GM23338 (cell line): ENCODE measurements at regions not wholly inside any gene's neighbourhood (a gene's known extent, or its start where the extent isn't known, plus 50 kb on each side); places are given as distances from the start of the nearest gene placed in this dataset.
A peak's percentile ranks its signal among the peaks of the same experiment; 100 is the strongest.

Experiments
- ATAC-seq: fragments of 200-7000 bp; cut with Tn5 transposase; 3 replicates; pipeline ENCODE4 v1.9.1; 2020
- DNase-seq: peaks from one replicate; pipeline ENCODE4 v3.0.0-alpha.2; 2015; ENCODE audit warnings: low spot score
- H2AFZ ChIP-seq: fragments of 200-600 bp; sonication (generic); 2 replicates; pipeline ENCODE4 v1.8.0; 2016; ENCODE audit warnings: antibody characterized with exemption, mild to moderate bottlenecking, moderate library complexity
- H3F3A ChIP-seq: fragments of 200-600 bp; sonication (generic); replicated peaks from 2 replicates; pipeline ENCODE4 v1.8.0; 2017; ENCODE audit warnings: antibody characterized with exemption, mixed run types, low read depth
- H3K27ac ChIP-seq: fragments of 200-600 bp; sonication (generic); 2 replicates; pipeline ENCODE4 v1.6.1; 2016; ENCODE audit warnings: low read depth
- H3K27me3 ChIP-seq: fragments of 200-600 bp; sonication (generic); 2 replicates; pipeline ENCODE4 v1.8.0; 2016; ENCODE audit warnings: mild to moderate bottlenecking, mixed run types, moderate library complexity; ENCODE audit not compliant: insufficient read depth
- H3K36me3 ChIP-seq: fragments of 200-600 bp; sonication (generic); 2 replicates; pipeline ENCODE4 v1.8.0; 2016; ENCODE audit warnings: mild to moderate bottlenecking; ENCODE audit not compliant: insufficient read depth
- H3K4me1 ChIP-seq: fragments of 200-600 bp; sonication (generic); 2 replicates; pipeline ENCODE4 v1.8.0; 2016; ENCODE audit warnings: mild to moderate bottlenecking, moderate library complexity; ENCODE audit not compliant: insufficient read depth
- H3K4me2 ChIP-seq: fragments of 200-600 bp; sonication (generic); 2 replicates; pipeline ENCODE4 v1.7.1; 2017; ENCODE audit warnings: mixed run types
- H3K4me3 ChIP-seq: fragments of 200-600 bp; sonication (generic); 2 replicates; pipeline ENCODE4 v1.6.1; 2016; ENCODE audit warnings: mixed run types
- H3K79me2 ChIP-seq: fragments of 200-600 bp; sonication (generic); replicated peaks from 2 replicates; pipeline ENCODE4 v1.8.0; 2017; ENCODE audit warnings: mild to moderate bottlenecking; ENCODE audit not compliant: insufficient read depth
- H3K9me2 ChIP-seq: fragments of 200-600 bp; sonication (generic); 2 replicates; pipeline ENCODE4 v1.8.0; 2017; ENCODE audit not compliant: insufficient read depth
- H4K20me1 ChIP-seq: fragments of 200-600 bp; sonication (generic); replicated peaks from 2 replicates; pipeline ENCODE4 v1.8.0; 2017; ENCODE audit warnings: mild to moderate bottlenecking; ENCODE audit not compliant: insufficient read depth
- H3K27ac Mint-ChIP-seq: 2 replicates; pipeline ENCODE4 v1.8.0; 2020; ENCODE audit warnings: inconsistent platforms, mild to moderate bottlenecking, moderate library complexity, mixed read lengths
- H3K27me3 Mint-ChIP-seq: 3 replicates; pipeline ENCODE4 v1.8.0; 2022; ENCODE audit warnings: low read depth, mild to moderate bottlenecking, moderate library complexity, mixed read lengths, inconsistent platforms; ENCODE audit not compliant: insufficient read depth, poor library complexity
- H3K36me3 Mint-ChIP-seq: 3 replicates; pipeline ENCODE4 v1.8.0; 2021; ENCODE audit warnings: low read depth, mild to moderate bottlenecking, inconsistent platforms, moderate library complexity, mixed read lengths
- H3K4me1 Mint-ChIP-seq: 3 replicates; pipeline ENCODE4 v1.8.0; 2020; ENCODE audit warnings: mild to moderate bottlenecking, inconsistent platforms, mixed read lengths
- H3K4me3 Mint-ChIP-seq: 3 replicates; pipeline ENCODE4 v1.8.0; 2021; ENCODE audit warnings: moderate library complexity, mild to moderate bottlenecking, inconsistent platforms, mixed read lengths
- H3K9me3 Mint-ChIP-seq: 3 replicates; pipeline ENCODE4 v1.8.0; 2020; ENCODE audit warnings: moderate library complexity, mild to moderate bottlenecking, inconsistent platforms, mixed read lengths
- CREB1 ChIP-seq: fragments of 250-450 bp; sonication (Bioruptor Pico); IDR thresholded peaks from 2 replicates; pipeline ENCODE4 v1.5.0; 2020; ENCODE audit warnings: low read depth, mild to moderate bottlenecking, moderate library complexity
- EZH2 ChIP-seq: fragments of 200-600 bp; sonication (generic); IDR thresholded peaks from one replicate; pipeline ENCODE4 v1.8.0; 2017; ENCODE audit warnings: antibody characterized with exemption, mild to moderate bottlenecking, low read depth; ENCODE audit not compliant: unreplicated experiment
- EZH2phosphoT487 ChIP-seq: fragments of 200-600 bp; sonication (generic); IDR thresholded peaks from one replicate; pipeline ENCODE4 v1.8.1; 2018; ENCODE audit warnings: antibody characterized with exemption; ENCODE audit not compliant: unreplicated experiment
- JUNB ChIP-seq: IDR thresholded peaks from one replicate; pipeline ENCODE4 v1.6.1; 2016; ENCODE audit warnings: antibody characterized with exemption; ENCODE audit not compliant: unreplicated experiment
- NANOG ChIP-seq: IDR thresholded peaks from 2 replicates; pipeline ENCODE4 v1.6.1; 2016; ENCODE audit warnings: antibody characterized with exemption, borderline replicate concordance
- POLR2AphosphoS5 ChIP-seq: IDR thresholded peaks from 2 replicates; pipeline ENCODE4 v1.6.1; 2016; ENCODE audit warnings: antibody characterized with exemption, low read depth
- STAT1 ChIP-seq: IDR thresholded peaks from one replicate; pipeline ENCODE4 v1.6.1; 2016; ENCODE audit warnings: antibody characterized with exemption; ENCODE audit not compliant: unreplicated experiment
- ZNF114 ChIP-seq: fragments of 250-450 bp; sonication (Bioruptor Pico); IDR thresholded peaks from 2 replicates; pipeline ENCODE4 v1.5.0; 2020; ENCODE audit warnings: mild to moderate bottlenecking, moderate library complexity
- ZNF331 ChIP-seq: fragments of 250-450 bp; sonication (Bioruptor Pico); IDR thresholded peaks from 2 replicates; pipeline ENCODE4 v1.5.0; 2020; ENCODE audit warnings: low read depth, mild to moderate bottlenecking, moderate library complexity
- TF ChIP-seq, protein P1 (sequence below): fragments of 250-450 bp; sonication (Bioruptor Pico); IDR thresholded peaks from 2 replicates; pipeline ENCODE4 v1.5.0; 2020; ENCODE audit warnings: mild to moderate bottlenecking, moderate library complexity
- TF ChIP-seq, protein P2 (sequence below): IDR thresholded peaks from one replicate; pipeline ENCODE4 v1.6.1; 2018; ENCODE audit warnings: antibody characterized with exemption; ENCODE audit not compliant: unreplicated experiment
- TF ChIP-seq, protein P3 (sequence below), 2 experiments: fragments of 200-600 bp in 1 of 2; sonication (generic) in 1 of 2; conservative IDR thresholded peaks; 2 replicates each; pipeline versions ENCODE4 v1.5.1 to v1.6.1; 2016 to 2017; ENCODE audit warnings: antibody characterized with exemption in 2 of 2, low read depth in 2 of 2, mild to moderate bottlenecking in 2 of 2, moderate library complexity in 1 of 2
- TF ChIP-seq, protein P4 (sequence below): IDR thresholded peaks from 2 replicates; pipeline ENCODE4 v1.6.1; 2016; ENCODE audit warnings: antibody characterized with exemption

DNA sequence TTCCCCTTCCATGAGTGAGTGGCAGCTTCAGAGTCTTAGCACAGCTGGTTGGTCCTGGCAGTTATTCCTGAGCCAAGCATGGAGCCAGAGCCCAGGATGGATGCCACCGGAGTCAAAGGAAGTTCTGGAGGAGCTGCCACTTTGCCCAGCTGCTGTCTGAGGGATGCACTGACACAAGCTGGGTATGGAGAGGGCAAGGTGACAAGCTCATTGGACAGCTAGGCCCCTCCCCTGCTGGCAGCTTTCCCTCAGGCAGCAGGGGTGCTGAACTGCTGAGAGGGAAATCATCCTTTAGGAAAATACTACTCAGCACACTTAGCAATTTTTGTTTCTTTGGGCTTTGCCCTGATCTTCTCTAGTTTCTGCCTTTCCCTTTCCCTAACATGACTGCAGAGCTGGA lies 99.3 kb upstream of the SESN3 start:
- H3K9me2 ChIP-seq: peaks cover 13% of the 10 kb centered on the region
- H4K20me1 ChIP-seq: no peaks in the 10 kb centered on the region
- H3K4me2 ChIP-seq: no peak overlapping the region
- no peaks in the 10 kb centered on the region for H3K79me2 ChIP-seq
- no peak for TF ChIP-seq STAT1
- no peak for TF ChIP-seq CREB1 (CRISPR knock-in tag)
- TF ChIP-seq, protein P1, sequence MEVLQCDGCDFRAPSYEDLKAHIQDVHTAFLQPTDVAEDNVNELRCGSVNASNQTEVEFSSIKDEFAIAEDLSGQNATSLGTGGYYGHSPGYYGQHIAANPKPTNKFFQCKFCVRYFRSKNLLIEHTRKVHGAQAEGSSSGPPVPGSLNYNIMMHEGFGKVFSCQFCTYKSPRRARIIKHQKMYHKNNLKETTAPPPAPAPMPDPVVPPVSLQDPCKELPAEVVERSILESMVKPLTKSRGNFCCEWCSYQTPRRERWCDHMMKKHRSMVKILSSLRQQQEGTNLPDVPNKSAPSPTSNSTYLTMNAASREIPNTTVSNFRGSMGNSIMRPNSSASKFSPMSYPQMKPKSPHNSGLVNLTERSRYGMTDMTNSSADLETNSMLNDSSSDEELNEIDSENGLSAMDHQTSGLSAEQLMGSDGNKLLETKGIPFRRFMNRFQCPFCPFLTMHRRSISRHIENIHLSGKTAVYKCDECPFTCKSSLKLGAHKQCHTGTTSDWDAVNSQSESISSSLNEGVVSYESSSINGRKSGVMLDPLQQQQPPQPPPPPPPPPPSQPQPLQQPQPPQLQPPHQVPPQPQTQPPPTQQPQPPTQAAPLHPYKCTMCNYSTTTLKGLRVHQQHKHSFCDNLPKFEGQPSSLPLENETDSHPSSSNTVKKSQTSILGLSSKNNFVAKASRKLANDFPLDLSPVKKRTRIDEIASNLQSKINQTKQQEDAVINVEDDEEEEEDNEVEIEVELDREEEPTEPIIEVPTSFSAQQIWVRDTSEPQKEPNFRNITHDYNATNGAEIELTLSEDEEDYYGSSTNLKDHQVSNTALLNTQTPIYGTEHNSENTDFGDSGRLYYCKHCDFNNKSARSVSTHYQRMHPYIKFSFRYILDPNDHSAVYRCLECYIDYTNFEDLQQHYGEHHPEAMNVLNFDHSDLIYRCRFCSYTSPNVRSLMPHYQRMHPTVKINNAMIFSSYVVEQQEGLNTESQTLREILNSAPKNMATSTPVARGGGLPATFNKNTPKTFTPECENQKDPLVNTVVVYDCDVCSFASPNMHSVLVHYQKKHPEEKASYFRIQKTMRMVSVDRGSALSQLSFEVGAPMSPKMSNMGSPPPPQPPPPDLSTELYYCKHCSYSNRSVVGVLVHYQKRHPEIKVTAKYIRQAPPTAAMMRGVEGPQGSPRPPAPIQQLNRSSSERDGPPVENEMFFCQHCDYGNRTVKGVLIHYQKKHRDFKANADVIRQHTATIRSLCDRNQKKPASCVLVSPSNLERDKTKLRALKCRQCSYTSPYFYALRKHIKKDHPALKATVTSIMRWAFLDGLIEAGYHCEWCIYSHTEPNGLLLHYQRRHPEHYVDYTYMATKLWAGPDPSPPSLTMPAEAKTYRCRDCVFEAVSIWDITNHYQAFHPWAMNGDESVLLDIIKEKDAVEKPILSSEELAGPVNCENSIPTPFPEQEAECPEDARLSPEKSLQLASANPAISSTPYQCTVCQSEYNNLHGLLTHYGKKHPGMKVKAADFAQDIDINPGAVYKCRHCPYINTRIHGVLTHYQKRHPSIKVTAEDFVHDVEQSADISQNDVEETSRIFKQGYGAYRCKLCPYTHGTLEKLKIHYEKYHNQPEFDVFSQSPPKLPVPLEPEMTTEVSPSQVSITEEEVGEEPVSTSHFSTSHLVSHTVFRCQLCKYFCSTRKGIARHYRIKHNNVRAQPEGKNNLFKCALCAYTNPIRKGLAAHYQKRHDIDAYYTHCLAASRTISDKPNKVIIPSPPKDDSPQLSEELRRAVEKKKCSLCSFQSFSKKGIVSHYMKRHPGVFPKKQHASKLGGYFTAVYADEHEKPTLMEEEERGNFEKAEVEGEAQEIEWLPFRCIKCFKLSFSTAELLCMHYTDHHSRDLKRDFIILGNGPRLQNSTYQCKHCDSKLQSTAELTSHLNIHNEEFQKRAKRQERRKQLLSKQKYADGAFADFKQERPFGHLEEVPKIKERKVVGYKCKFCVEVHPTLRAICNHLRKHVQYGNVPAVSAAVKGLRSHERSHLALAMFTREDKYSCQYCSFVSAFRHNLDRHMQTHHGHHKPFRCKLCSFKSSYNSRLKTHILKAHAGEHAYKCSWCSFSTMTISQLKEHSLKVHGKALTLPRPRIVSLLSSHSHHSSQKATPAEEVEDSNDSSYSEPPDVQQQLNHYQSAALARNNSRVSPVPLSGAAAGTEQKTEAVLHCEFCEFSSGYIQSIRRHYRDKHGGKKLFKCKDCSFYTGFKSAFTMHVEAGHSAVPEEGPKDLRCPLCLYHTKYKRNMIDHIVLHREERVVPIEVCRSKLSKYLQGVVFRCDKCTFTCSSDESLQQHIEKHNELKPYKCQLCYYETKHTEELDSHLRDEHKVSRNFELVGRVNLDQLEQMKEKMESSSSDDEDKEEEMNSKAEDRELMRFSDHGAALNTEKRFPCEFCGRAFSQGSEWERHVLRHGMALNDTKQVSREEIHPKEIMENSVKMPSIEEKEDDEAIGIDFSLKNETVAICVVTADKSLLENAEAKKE (CRISPR knock-in tag): no peak
- no peak for TF ChIP-seq NANOG
- TF ChIP-seq ZNF114 (CRISPR knock-in tag): no peak
- TF ChIP-seq, protein P2, sequence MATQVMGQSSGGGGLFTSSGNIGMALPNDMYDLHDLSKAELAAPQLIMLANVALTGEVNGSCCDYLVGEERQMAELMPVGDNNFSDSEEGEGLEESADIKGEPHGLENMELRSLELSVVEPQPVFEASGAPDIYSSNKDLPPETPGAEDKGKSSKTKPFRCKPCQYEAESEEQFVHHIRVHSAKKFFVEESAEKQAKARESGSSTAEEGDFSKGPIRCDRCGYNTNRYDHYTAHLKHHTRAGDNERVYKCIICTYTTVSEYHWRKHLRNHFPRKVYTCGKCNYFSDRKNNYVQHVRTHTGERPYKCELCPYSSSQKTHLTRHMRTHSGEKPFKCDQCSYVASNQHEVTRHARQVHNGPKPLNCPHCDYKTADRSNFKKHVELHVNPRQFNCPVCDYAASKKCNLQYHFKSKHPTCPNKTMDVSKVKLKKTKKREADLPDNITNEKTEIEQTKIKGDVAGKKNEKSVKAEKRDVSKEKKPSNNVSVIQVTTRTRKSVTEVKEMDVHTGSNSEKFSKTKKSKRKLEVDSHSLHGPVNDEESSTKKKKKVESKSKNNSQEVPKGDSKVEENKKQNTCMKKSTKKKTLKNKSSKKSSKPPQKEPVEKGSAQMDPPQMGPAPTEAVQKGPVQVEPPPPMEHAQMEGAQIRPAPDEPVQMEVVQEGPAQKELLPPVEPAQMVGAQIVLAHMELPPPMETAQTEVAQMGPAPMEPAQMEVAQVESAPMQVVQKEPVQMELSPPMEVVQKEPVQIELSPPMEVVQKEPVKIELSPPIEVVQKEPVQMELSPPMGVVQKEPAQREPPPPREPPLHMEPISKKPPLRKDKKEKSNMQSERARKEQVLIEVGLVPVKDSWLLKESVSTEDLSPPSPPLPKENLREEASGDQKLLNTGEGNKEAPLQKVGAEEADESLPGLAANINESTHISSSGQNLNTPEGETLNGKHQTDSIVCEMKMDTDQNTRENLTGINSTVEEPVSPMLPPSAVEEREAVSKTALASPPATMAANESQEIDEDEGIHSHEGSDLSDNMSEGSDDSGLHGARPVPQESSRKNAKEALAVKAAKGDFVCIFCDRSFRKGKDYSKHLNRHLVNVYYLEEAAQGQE: no peak
- TF ChIP-seq EZH2phosphoT487: no peak
- TF ChIP-seq JUNB: no peak
- no peak for TF ChIP-seq EZH2
- TF ChIP-seq, protein P3, sequence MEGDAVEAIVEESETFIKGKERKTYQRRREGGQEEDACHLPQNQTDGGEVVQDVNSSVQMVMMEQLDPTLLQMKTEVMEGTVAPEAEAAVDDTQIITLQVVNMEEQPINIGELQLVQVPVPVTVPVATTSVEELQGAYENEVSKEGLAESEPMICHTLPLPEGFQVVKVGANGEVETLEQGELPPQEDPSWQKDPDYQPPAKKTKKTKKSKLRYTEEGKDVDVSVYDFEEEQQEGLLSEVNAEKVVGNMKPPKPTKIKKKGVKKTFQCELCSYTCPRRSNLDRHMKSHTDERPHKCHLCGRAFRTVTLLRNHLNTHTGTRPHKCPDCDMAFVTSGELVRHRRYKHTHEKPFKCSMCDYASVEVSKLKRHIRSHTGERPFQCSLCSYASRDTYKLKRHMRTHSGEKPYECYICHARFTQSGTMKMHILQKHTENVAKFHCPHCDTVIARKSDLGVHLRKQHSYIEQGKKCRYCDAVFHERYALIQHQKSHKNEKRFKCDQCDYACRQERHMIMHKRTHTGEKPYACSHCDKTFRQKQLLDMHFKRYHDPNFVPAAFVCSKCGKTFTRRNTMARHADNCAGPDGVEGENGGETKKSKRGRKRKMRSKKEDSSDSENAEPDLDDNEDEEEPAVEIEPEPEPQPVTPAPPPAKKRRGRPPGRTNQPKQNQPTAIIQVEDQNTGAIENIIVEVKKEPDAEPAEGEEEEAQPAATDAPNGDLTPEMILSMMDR (conservative IDR thresholded peaks at IDR 0.05; ENCODE audit: low read depth in 2 of 2): no peak
- no peak for TF ChIP-seq POLR2AphosphoS5
- no peak for TF ChIP-seq ZNF331 (CRISPR knock-in tag)
- TF ChIP-seq, protein P4, sequence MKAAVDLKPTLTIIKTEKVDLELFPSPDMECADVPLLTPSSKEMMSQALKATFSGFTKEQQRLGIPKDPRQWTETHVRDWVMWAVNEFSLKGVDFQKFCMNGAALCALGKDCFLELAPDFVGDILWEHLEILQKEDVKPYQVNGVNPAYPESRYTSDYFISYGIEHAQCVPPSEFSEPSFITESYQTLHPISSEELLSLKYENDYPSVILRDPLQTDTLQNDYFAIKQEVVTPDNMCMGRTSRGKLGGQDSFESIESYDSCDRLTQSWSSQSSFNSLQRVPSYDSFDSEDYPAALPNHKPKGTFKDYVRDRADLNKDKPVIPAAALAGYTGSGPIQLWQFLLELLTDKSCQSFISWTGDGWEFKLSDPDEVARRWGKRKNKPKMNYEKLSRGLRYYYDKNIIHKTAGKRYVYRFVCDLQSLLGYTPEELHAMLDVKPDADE: no peak
- peaks cover 4% of the 10 kb centered on the region for H3K27me3 Mint-ChIP-seq
- 0 out of 2 replicates have a peak, but pooled peaks cover 4% of the 10 kb centered on the region for H3K4me1 ChIP-seq
- H3K36me3 Mint-ChIP-seq: no peaks in the 10 kb centered on the region
- no peak overlapping the region for H3K27ac Mint-ChIP-seq
- no peak overlapping the region for H3K4me3 ChIP-seq
- no peaks in the 10 kb centered on the region; the same call in 1 of the 2 replicates for H3K36me3 ChIP-seq
- H3K4me1 Mint-ChIP-seq: peaks cover 15% of the 10 kb centered on the region
- H3K9me3 Mint-ChIP-seq: no peaks in the 10 kb centered on the region
- no peak for ATAC-seq
- no peaks in the 10 kb centered on the region for H3K27me3 ChIP-seq
- H3K4me3 Mint-ChIP-seq: no peak overlapping the region
- H3K27ac ChIP-seq: no peak overlapping the region
- no peaks in the 10 kb centered on the region for H3F3A ChIP-seq
- no peak for DNase-seq
- H2AFZ ChIP-seq: peak overlapping the region; percentile 18; the same call in 1 of the 2 replicates
